ENCODE measurements at regions not wholly inside any gene's neighbourhood (a gene's known extent, or its start where the extent isn't known, plus 50 kb on each side); places are given as distances from the start of the nearest gene placed in this dataset.

GRCh38 chr12:97940629-97941028 lies 478.0 kb downstream of the RMST start:
- TF ChIP-seq CTCF (optimal IDR thresholded peaks at IDR 0.05 in 1 of 3, IDR thresholded peaks at IDR 0.05 in 1 of 3, conservative IDR thresholded peaks at IDR 0.05 in 1 of 3; ENCODE audit: extremely low read depth in 1 of 3, insufficient read depth in 2 of 3, low read length in 3 of 3), result no peak
- no peak for TF ChIP-seq EZH2 (IDR thresholded peaks at IDR 0.05; ENCODE audit: low read length)

All from keratinocyte (primary cell).